AG09319 (cell line): ENCODE measurements at regions not wholly inside any gene's neighbourhood (a gene's known extent, or its start where the extent isn't known, plus 50 kb on each side); places are given as distances from the start of the nearest gene placed in this dataset.

ENCODE experiments used
- DNase-seq: peaks from one replicate; pipeline ENCODE4 v3.0.0-alpha.2; 2010; ENCODE audit warnings: low read depth; ENCODE audit errors: extremely low read depth
- TF ChIP-seq, protein P1 (sequence below): IDR thresholded peaks from 2 replicates; pipeline ENCODE4 v1.5.1; 2011; ENCODE audit warnings: low read depth, mild to moderate bottlenecking, inconsistent platforms, low read length, moderate library complexity

DNA sequence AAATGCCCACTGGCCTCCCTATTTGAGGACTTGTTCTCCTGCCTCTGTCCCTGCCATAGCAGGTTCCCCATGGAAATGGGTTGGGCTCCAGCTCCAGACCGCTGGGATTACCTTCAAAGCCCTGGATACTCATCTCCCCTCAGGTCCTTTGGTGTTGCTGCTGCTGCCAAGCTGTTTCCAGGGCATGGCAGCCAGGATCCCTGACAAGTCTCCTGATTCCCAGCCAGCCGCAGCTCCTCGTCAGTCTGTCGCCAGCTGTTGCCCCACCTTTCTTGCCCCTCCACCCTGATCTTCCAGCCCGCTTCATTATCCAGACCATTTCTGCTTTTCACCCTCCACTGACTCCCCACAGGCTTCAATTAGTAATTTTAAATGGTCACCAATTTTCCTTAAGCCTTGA is 68.3 kb upstream of the KCND3 start:
- TF ChIP-seq, protein P1, sequence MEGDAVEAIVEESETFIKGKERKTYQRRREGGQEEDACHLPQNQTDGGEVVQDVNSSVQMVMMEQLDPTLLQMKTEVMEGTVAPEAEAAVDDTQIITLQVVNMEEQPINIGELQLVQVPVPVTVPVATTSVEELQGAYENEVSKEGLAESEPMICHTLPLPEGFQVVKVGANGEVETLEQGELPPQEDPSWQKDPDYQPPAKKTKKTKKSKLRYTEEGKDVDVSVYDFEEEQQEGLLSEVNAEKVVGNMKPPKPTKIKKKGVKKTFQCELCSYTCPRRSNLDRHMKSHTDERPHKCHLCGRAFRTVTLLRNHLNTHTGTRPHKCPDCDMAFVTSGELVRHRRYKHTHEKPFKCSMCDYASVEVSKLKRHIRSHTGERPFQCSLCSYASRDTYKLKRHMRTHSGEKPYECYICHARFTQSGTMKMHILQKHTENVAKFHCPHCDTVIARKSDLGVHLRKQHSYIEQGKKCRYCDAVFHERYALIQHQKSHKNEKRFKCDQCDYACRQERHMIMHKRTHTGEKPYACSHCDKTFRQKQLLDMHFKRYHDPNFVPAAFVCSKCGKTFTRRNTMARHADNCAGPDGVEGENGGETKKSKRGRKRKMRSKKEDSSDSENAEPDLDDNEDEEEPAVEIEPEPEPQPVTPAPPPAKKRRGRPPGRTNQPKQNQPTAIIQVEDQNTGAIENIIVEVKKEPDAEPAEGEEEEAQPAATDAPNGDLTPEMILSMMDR = no peak
- DNase-seq = no peak

DNA sequence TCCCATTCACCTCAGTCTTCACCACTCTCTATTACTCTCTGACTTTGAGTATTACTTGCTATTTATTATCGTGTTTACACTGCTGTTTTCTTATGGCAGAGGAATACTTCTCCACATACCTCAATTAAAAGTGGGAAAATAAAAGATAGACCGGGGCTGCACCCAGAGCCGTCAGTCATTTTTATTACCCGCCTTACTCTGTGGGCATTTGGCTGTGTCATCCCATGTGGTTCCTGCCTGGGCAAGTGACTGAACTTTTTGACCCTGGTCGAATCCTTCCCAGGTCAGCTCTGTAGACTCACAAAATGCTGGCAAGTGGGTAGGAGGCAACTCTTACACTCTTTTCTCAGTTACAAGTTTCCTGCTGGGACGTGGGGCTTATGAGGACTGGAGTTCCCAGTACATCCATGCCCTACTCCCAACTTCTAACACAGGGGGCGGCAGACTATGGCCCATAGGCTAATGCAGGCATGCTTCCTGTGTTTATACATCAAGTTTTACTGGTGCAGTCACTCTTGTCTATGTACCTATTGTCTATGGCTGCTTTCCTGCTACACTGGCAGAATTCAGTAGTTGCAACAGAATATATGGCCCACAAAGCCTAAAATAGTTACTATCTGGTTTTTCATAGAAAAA is 69.5 kb upstream of the KCND3 start:
- TF ChIP-seq, protein P1 = no peak

DNA sequence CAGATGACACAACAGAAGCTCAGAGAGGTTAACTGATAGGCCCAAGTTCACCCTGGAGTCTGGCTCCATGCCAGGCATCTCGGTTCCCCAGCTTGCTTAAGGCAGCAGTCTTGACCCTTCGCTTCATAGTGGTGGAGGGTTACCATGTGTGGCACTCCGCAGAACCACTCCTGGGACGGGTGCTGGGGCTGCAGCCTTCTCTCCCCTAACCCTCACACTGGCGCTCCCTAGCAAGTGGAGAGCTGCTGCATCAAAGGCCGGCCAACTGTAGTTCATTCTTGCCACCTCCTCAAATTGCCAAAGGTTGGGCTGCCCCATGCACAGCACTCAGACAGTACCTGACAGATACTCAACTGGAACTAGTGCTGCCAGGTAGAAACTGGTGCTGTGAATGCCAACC is 70.2 kb upstream of the KCND3 start:
- no peak for DNase-seq
- TF ChIP-seq, protein P1 = no peak

More for the DNA sequence above, 69.5 kb upstream of the KCND3 start:
- no peak for DNase-seq

DNA sequence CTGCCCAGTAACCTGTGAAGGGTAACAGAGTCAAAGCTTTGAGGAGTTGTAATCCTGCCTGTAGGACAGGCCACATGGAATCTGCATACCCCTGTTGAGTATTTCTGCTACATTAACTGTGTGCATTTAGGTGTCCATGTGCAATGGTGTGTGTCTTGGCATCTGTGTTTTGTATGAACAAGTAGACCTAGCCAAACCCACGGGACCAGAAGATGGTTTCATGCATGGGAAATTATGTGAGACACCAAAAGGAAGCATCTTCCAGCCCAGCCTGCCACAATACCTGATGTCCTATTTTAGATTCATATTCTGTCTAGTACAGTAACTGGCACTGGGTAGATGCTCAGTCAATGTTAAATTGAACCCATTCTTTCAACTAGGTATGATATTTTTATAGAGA is 70.8 kb upstream of the KCND3 start:
- TF ChIP-seq, protein P1 = no peak
- no peak for DNase-seq

DNA sequence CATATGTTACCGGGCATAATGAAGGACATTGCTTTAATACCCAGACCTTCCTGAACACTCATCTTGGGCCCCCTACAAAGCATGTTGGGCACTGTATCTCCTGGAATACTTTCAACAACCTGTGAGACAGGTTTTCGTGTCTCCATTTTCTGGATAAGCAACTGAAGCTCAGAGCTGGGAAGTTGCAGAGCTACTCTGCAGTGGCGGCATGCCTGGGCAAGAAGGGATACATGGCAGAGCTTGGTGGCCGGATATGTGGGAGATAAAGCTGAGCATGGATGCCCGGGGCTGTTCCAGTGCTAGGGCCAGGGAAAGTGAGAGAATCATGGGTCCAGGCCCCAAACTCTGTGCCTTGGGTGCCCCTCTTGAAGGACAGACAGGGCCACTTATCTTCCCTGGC is 71.6 kb upstream of the KCND3 start:
- TF ChIP-seq, protein P1 = no peak

DNA sequence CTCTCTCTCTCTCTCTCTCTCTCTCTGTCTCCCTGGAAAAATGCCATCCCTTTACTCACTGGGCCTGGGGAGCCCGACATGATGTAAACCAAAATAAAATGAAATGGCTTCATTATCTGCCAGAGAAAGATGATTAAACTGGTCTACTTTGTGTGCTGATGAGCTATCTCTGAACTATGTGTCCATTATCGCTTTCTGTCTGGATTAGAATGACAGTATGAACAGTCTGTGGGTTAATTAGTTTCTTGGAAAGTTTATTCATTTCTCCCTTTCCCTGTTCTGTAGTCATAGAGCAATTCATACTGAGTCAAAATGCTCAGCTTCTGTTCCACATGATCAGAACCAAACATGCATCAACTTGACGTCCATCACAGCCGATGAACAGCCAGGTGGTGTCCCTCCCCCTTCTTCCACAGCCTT is 72.4 kb upstream of the KCND3 start:
- TF ChIP-seq, protein P1 = no peak
- no peak for DNase-seq

More for the DNA sequence above, 71.6 kb upstream of the KCND3 start:
- DNase-seq = no peak

DNA sequence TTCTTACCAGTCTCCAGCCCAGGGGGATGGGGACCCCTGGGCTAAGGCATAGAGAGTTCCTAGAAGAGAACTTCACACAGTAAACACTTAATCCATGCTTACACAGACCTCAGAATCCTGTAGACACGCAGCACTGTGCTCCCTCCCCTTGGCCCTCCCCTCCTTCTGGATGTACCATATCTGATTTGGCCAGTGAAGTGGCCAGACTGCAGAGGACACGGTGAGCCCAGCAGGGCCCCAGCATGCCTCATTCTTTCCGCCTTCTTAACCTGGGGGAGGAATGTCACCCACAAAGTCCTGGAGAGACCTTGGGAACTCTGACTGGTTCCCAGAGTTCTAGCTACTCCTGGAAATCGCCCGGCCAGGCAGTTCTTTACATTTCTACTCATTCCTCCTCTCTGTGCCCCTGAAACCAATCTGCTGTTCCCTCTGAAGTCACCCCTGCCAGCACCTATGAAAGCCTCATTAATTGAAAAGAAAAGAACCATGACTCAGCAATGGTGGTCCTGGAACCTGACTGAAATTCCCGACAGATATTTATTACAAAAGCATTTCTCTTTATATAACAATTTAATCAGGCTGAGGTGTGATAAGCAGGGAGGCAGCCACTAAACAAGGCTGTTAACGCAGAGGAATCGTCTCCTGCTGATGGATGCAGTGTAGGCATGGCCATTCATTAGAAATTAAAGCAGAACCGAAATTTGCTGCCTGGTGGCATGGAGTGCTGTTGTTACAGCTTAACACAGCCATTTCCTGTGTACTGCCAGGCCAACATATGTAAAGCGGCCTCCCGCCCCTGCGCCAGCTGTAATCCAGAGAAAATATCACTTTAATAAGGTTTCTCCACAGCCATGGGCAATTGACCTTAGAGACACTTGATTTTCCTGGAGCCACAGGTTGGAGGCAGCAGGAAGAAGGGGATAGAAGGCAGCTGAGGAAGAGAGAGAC is 74.6 kb upstream of the KCND3 start:
- TF ChIP-seq, protein P1 = no peak
- no peak for DNase-seq
